ENCODE measurements at regions not wholly inside any gene's neighbourhood (a gene's known extent, or its start where the extent isn't known, plus 50 kb on each side); places are given as distances from the start of the nearest gene placed in this dataset.
"Not testable (repeated sequence)": the region's sequence is repeated elsewhere in the genome, so short reads cannot be mapped to it uniquely, and the experiment has no call there.

DNA sequence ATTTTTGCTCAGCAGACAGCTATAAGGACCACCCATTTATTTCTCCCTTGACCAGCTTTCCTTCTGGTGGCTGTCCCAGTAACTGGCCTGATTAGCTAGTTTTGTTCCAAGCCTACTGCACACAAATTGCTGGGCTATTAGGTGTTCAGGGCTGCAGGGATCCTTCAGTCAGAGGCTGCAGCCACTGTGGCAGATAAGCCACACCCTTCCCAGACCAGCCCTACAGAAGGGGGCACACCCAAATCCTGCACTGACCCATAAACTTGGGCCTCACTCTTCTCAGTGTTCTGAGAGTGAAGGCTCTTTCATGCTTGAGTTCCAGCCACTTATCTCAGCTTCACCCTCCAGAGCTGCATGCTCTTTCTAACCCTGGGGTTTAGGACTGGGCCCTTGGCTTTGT, 200.0 kb downstream of the AASDHPPT start:
- DNase-seq (ENCODE audit: low read depth in 2 of 2): no peak

DNA sequence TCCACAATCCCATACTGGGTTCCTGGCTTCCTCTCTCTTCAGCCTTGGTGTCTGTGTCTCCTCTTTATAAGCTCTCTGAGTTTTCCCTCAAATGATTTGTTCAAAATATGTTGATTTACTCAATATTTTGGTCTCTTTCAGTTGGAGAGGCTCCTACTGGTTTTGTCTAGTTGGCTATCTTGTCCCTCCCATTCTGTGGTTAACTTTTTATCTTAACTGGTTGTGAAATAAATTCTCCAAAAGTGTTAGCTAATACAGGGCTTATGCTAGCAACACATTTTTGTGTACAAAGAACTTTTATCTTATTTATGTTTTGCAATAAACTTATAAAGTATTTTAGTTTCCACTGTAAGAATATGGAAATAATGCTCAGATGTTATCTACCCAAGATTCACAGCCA, 200.9 kb downstream of the AASDHPPT start:
- DNase-seq (ENCODE audit: low read depth in 2 of 2): no peak

DNA sequence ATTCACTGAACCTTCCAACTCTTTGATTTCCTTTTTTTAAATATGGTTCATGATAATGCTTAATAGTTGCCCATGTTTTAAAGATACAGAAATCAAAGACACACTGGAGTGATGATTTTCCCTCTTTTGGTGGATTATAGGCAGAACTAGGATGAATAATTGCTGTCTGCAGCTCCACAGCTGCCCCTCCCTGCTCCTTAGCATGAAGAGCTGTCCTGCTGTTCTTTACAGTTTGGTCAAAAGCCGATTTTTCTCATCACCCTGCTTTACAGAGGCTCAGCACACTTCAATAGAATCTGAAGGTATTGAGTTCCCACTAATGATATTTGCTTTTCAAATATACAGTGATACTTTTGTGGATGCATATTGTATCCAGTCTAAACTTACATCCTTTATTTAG, 202.6 kb downstream of the AASDHPPT start:
- DNase-seq (ENCODE audit: low read depth in 2 of 2): no peak

DNA sequence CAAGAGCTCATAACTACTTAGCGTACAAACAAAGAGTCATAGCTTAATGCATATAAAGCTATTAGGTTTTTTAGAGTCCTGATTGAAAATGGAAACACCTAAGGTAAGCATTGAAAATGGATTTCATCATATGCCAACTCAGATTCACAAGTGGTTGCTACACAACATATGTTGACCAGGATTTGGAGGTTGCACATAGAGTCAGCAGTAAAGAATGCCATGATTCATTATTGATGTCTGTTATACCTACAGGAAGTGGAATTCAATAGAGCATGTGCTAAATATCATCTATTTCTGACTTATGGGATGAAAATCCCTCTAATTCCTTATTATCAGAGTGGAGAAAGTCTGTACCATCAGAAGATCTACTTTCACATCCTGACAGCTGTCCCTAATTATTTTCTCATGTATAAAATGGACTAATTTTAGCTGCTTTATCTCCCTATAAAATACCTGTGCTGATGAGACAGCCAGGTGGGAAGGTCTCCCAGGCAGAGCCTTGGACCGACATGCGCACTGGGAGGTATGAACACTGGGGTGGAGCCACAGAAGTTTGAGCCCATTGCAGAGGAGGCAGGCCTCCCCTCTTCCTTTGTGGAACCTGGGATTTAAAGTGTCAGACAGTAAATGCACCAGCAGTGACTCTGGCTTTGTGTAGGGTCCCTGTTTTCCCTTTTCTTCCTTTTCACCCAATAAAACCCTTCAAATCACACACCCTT, 204.2 kb downstream of the AASDHPPT start:
- peak in 1 of 2 donors; percentile 57 for DNase-seq (ENCODE audit: low read depth in 2 of 2)

DNA sequence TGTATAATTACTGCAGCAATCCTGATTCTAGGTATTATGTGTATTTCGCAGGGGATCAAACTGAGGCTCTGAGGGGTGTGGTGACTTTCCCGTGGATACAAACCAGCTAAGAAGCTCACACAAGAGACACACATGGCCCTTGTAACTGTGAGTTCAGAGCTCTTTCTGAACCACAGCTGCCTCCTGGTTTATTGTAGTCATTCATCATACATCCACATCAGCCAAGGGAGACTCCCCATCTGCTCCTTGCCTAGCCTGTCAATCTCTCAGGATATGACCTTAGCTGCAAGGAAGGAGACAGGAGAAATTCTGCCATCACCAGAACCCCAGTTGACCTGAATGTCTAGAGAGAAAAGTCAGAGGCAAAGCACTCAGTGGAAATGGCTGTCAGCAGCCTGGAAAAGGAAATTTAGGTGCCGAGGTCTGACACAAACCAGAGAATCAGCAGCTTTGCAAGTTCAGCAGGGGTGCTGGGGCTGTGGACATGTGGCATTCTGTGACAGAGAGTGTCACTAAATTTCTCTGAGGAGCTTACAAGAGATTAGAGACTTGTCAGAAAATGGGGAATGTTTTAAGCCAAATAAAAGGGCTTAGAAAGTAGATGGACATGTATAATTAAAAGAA, 209.5 kb downstream of the AASDHPPT start:
- no peak for DNase-seq (ENCODE audit: low read depth in 2 of 2)

DNA sequence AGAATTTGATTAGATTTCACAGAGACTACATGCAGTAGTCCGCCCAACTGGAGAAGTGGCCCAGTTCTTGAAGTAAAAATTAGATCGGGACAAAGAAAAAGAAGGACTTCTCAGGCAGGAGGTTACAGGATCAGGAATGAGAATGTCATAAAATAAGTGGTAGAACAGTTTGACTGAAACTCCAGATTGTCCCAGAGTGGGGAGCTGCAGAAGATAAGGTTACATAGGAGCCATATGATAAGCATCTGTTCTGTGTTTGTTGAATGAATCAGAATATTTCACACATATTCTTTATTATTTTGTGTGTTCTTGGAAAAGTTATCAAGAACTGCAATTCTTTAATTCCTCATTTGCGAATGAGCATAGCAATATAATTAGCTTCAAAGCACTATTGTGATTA, 210.6 kb downstream of the AASDHPPT start:
- no peak for DNase-seq (ENCODE audit: low read depth in 2 of 2)

DNA sequence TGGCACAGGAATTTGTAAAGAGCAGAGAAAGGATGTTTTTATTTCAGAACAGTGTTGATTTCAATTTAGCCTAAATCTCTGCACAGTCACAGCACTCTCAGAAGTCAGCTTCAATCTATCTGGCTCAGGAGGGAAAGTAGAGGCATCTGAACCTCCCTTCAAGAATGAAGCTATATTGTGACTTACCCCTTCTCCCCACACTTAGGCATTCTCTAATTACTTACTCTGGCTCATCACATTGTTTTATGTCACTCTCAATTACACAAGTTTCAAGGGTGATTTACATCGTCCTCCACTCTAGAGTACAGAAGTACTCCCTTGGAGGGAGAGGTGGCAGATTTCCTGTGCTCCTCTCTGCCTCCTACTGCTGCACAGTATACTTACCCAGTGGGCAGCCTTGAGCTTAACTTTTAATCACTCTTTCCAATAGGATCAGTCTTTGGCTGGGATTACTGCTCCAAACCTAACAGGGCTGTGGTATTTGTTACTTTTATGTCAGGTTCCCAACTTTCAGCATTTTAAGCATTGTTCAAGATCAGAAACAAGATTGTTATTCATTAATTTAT, 211.4 kb downstream of the AASDHPPT start:
- no peak for DNase-seq (ENCODE audit: low read depth in 2 of 2)

DNA sequence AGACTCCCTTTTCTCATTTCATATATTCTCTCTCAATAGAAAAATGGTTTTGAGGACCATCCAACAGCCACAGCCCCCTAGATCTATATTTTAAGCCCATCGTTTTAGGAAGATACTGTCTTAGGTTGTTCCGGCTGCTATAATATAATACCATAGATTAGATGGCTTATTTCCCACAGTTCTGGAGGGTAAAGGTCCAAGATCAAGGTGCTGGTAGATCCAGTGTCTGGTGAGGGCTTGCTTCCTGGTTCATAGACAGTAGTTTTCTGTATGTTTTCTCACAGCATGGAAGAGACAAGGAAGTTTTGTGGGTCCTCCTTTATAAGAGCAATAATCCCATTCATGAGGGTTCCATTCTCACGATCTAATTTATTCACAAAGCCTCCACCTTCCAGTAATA, 215.1 kb downstream of the AASDHPPT start:
- no peak for DNase-seq (ENCODE audit: low read depth in 2 of 2)

DNA sequence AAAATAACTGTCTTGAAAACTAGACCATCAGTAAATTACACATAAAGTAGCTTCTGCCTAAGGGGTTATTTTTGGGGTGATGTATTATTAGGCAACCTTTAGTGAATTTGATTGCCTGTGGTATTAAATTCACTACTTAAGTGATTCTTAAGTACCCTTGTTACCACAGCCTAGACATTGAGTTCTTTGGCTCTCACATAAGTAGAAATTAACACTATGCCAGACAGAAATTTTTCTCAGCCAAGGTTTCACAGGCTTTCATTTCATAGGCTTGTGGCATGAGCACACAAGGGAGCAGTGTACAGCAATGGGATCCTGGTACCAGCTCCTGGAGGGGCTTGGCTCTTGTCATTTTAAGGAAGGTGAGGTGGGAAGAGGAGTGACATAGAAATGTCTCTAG, 218.5 kb downstream of the AASDHPPT start:
- no peak for DNase-seq (ENCODE audit: low read depth in 2 of 2)

DNA sequence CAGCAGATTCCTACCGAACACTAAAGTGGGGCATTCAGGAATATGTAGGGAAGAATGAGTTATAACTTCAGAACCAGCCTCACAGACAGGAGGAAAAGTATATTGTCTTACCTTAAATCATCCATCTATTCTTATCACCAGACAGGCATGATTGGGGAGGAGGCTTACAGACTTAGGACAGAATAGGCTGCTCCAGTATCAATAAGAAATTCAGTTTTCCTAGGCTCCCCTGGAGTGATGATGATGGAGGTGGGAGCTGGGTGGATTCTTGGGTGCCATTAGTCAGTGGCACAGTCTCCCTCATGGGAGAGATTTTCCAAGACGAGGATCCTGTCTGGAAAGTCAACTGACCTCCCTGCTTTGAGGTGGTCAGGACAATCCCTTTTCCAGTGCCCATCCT, 225.0 kb downstream of the AASDHPPT start:
- no peak for DNase-seq (ENCODE audit: low read depth in 2 of 2)

DNA sequence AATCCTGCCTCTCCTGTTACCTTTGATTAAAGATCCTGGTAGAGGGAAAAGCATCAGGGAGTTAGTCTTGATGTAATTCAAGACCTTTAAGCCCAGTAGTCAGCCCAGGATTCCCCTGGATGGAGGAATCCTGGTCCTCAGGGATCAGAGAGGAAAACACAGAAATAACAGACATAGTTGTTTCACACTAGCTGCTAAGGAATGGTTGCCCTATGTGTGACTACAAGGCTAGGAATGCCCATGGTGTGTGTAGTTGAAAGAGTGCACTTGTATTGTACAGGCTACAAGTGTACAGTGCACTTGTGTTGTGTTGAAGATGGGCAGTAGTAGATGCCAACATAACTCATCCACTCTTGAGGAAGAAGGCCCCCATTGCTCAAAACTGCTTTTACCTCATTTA, 226.8 kb downstream of the AASDHPPT start:
- no peak for DNase-seq (ENCODE audit: low read depth in 2 of 2)

DNA sequence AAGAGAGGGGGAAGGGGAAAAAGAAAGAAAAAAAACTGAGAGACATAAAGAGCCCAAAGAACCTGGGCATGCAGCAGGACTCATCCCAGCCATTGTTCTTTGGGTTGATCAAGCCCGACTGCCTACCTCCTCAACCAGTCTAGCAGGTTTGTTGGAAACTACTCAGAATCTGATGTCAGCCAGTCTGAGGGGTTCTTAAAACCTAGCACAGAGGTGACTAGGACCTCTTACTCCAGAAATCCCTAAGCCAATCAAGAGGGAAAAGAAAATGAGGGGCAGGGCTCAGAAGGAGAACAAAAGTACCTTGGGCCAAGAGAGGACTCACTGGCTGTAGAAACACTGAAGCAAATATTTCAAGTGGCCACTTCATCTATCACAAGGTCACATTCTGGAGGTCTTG, 228.0 kb downstream of the AASDHPPT start:
- no peak for DNase-seq (ENCODE audit: low read depth in 2 of 2)

DNA sequence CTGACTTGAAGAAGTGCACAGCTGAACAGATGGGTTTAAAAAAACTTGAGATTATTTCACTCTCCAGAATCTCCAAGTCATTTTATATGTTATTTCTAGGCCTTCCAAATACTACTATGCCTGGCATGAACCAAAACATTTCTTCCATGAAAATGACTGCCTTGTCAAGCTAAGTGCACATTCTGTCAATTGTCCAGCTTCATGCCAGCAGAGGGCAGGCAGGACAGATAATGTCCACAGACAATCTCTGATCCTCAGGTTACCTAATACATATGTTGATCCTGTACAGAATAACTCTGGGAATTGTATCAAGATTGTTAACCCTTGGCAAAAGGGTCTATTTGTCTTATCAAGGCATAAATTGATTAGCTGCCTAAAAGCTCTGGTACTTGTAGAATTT, 229.5 kb downstream of the AASDHPPT start:
- peak in 1 of 2 donors; percentile 7 for DNase-seq (ENCODE audit: low read depth in 2 of 2)

DNA sequence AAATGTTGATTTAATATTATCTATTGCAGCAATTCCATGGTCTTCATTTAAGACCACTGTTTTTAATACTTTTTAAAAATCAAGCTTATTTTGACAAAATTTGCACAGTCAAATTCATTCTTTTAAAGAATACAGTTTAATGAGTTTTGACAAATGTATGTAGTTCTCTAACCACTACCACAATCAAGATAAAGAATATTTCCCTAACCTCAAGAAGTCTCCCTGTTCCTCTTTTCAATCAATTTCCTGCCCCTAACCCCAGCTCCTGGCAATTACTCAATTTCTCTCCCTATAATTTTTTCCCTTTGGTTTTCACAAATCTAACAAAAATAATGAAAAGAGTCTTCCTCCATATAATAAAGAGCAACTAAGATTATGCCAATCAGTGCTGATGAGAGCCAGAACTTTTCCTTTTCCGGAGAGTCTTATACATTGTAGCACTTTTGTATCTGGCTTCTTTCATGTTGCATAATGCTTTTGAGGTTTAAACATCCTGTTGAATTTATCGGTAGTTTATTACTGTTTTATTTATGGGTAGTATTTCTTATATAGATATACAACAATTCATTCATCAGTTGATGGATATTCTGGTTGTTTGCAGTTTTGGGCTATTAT, 231.7 kb downstream of the AASDHPPT start:
- no peak for DNase-seq (ENCODE audit: low read depth in 2 of 2)

DNA sequence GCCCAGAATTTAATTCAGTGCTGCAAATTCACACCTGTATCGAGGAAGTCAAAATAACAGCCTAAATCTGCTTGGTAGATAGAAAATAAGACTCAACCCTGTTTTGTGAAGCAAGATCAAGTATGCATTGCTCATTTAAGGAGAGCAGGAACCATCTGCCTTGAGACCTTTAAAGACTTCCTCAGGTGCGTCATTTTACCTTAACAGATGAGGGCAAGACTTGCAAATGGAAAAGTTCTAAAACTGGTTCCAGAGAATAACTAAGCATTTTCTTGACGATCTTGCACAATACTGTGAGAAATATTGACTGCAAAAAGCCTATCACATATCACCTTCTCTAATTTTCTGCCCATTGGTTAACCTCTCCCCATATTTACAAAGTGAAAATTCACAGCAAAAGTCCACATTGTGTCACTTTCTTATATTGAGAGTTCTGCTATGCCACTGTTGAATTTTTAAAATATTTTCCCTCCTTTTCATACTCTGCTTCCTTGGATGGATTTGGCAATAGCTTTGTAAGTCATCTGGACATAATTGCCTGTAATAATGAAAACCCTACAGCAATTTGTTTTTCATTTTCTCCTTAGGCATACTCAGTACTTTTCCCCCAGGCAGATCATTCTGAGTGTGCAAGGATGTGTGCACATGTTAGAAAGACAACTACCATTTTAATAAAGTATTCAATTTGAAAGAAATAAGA, 234.2 kb downstream of the AASDHPPT start:
- DNase-seq (ENCODE audit: low read depth in 2 of 2): no peak

DNA sequence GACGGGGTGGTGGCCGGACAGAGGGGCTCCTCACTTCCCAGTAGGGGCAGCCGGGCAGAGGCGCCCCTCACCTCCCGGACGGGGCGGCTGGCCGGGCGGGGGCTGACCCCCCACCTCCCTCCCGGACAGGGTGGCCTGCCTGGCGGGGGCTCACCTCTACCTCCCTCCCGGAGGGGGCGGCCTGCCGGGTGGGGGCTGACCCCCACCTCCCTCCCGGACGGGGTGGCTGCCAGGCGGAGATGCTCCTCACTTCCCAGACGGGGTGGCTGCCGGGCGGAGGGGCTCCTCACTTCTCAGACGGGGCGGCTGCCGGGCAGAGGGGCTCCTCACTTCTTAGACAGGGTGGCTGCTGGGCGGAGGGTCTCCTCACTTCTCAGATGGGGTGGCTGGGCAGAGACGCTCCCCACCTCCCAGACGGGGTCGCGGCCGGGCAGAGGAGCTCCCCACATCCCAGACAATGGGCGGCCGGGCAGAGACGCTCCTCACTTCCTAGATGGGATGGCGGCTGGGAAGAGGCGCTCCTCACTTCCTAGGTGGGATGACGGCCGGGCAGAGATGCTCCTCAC, 239.8 kb downstream of the AASDHPPT start:
- DNase-seq (ENCODE audit: low read depth in 2 of 2): not testable (repeated sequence)

DNA sequence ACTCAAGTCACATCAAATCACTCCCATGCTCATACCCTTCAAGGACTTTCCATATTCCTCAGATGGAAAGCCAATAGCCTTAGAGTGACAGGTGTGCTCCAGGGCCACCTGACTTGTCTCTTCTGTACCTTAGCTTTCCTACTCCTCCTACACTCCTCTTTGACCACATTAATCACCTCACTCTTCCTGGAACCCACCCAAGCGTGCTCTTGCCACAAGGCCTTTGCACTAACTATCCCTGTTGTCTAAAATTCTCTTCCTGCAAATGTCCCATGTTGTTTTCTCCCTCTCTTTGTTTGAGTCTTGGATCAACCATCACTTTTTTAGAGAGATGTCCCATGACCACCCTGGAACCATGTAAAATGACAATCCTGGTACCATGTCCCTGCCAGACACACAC, 244.1 kb downstream of the AASDHPPT start:
- DNase-seq (ENCODE audit: low read depth in 2 of 2): no peak

DNA sequence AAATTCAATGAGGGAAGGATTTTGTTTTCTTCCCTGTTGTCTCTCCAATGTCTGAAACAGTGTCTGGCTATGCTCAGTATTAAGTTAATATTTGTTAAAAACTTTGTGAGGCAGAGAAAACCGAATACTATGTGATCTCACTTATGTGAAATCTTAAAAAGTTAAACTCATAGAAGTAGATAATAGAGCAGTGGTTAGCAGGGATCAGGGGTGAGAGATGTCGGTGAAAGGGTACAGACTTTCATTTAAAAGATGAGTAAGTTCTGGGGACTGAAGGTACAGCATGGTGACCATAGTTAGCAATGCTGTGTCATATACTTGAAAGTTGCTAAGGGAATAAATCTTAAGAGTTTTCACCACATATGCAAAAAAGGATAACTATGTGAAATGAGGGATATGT, 244.6 kb downstream of the AASDHPPT start:
- DNase-seq (ENCODE audit: low read depth in 2 of 2): no peak

DNA sequence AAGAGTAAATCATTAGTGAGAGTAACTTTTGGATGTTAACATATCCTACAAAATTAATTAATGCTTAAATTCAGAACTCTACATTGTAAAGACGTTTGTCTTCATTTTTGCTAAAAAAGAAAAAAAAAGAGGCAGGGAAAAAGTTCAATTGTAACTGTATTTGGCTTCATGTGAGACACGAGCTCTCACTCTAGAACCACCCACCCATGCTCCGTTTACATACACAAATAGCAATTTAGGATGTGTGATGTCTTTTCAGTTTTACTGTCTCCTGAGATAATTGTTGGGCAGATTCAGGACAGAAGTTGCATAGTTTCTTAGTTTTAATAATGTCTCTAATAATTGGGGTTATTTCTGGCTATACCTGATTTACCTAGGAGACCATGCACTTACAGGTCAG, 248.6 kb downstream of the AASDHPPT start:
- DNase-seq (ENCODE audit: low read depth in 2 of 2): no peak

DNA sequence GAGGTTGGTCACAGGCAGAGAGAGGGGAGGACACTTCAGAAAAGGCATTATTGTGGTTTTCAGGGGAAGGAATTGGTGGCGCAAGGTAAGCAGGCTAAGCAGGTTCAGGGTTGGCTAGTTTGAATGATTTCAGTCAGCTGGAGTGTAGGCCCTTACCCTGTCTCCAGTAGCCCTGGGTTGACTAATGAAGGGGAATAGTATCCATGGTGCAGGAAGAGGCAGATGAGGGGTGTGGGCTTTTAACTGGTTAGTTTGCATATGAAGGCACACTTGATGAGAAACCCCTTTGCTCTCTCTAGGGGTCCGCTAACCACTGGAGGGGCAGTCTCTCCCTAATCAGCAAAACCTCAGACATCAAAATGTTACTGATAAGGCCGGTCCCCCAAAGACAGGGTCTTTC, 249.7 kb downstream of the AASDHPPT start:
- no peak for DNase-seq (ENCODE audit: low read depth in 2 of 2)

DNA sequence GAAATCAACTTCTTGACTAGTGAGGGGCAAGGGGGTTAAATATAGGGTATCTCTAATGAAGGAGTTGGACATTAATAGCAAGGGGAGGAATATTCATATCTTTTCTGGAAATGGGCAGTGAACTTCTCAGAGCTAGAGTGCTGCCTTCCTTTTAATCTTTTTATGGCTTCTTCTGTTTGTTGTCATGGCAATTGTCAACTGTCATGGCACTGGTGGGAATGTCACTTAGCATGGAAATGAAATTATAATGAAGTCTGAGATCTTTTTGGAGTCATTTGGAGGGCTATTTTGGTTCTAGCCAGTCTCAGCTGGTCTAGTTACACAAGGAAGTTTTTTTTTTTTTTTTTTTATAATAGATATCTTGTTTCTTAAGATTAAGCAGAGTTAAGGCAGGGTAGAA, 250.2 kb downstream of the AASDHPPT start:
- no peak for DNase-seq (ENCODE audit: low read depth in 2 of 2)
